A549 (cell line): ENCODE measurements at regions not wholly inside any gene's neighbourhood (a gene's known extent, or its start where the extent isn't known, plus 50 kb on each side); places are given as distances from the start of the nearest gene placed in this dataset.
A peak's percentile ranks its signal among the peaks of the same experiment; 100 is the strongest.

Experiments
- ATAC-seq, 2 experiments: fragments of 200-7000 bp in 1 of 2; fragments of >200 bp in 1 of 2; cut with Nextera tagmentation in 1 of 2; cut with Tn5 transposase in 1 of 2; 3 replicates each; pipeline versions ENCODE4 v1.8.0 to v1.9.1; 2018 to 2020; ENCODE audit warnings: mild to moderate bottlenecking in 1 of 2, moderate library complexity in 1 of 2
- CTCF ChIA-PET: fragments of 300-600 bp; sonication (Branson Sonifier 250); formaldehyde crosslinking; extraction: SDS; loops from one replicate; lab custom pipeline; 2021; ENCODE audit warnings: antibody characterized with exemption, inconsistent platforms; lab: Yijun Ruan, JAX
- POLR2A ChIA-PET: fragments of 350-600 bp; formaldehyde crosslinking; extraction: SDS; loops from one replicate; lab custom pipeline; 2021; ENCODE audit warnings: antibody characterized with exemption, inconsistent platforms; lab: Yijun Ruan, JAX
- DNase-seq, 2 experiments: peaks; one replicate each; pipeline versions ENCODE4 v3.0.0 to v3.0.0-alpha.2; 2011 to 2016; ENCODE audit warnings: low read depth in 1 of 2, low spot score in 1 of 2
- FAIRE-seq: peaks from 2 replicates; lab custom pipeline; 2011; peaks lifted over from hg19 to GRCh38; lab: Jason Lieb, UNC
- H3K27ac ChIP-seq, 2 experiments: fragments of >200 bp; sonication (Bioruptor Twin); formaldehyde crosslinking; 3 replicates each; pipeline ENCODE4 v1.5.1; 2016 to 2017
- H3K4me1 ChIP-seq: fragments of >200 bp; sonication (Bioruptor Twin); formaldehyde crosslinking; 3 replicates; pipeline ENCODE4 v1.6.1; 2016
- H3K4me2 ChIP-seq: fragments of >200 bp; sonication (Bioruptor Twin); formaldehyde crosslinking; 3 replicates; pipeline ENCODE4 v1.6.1; 2016
- H3K4me3 ChIP-seq: fragments of >200 bp; sonication (Bioruptor Twin); formaldehyde crosslinking; 3 replicates; pipeline ENCODE4 v1.5.1; 2016
- H3K9me3 ChIP-seq: fragments of >200 bp; sonication (Bioruptor Twin); formaldehyde crosslinking; 3 replicates; pipeline ENCODE4 v1.6.1; 2016
- BHLHE40 ChIP-seq: IDR thresholded peaks from 2 replicates; pipeline ENCODE4 v1.6.1; 2012; ENCODE audit warnings: low read depth, low read length, inconsistent platforms
- CBX2 ChIP-seq: fragments of 200-600 bp; sonication (generic); IDR thresholded peaks from 2 replicates; pipeline ENCODE4 v1.6.1; 2016; ENCODE audit warnings: low read depth, mild to moderate bottlenecking, borderline replicate concordance
- CEBPB ChIP-seq, 2 experiments: fragments of >200 bp in 1 of 2; sonication (Bioruptor Twin) in 1 of 2; formaldehyde crosslinking in 1 of 2; IDR thresholded peaks; 2 replicates each; pipeline ENCODE4 v1.6.1; 2012 to 2016
- CHD4 ChIP-seq: fragments of 200-600 bp; sonication (generic); IDR thresholded peaks from 2 replicates; pipeline ENCODE4 v1.6.1; 2016; ENCODE audit warnings: antibody characterized with exemption, mild to moderate bottlenecking, borderline replicate concordance
- EHMT2 ChIP-seq: fragments of 200-600 bp; sonication (generic); IDR thresholded peaks from 2 replicates; pipeline ENCODE4 v1.6.1; 2016; ENCODE audit warnings: antibody characterized with exemption, low read depth, mild to moderate bottlenecking, moderate library complexity
- EP300 ChIP-seq, 2 experiments: fragments of >200 bp; sonication (Bioruptor Twin); formaldehyde crosslinking; IDR thresholded peaks; 2 replicates in 1 of 2; 3 replicates in 1 of 2; pipeline ENCODE4 v1.6.1; 2016 to 2017
- FOSL2 ChIP-seq, 2 experiments: fragments of 450-650 bp in 1 of 2; fragments of >200 bp in 1 of 2; sonication (Bioruptor Twin) in 1 of 2; formaldehyde crosslinking; IDR thresholded peaks; 2 replicates each; pipeline versions ENCODE4 v1.5.0 to v1.6.1; 2016 to 2020; ENCODE audit warnings: mild to moderate bottlenecking in 1 of 2, moderate library complexity in 1 of 2
- GATA3 ChIP-seq: IDR thresholded peaks from 2 replicates; pipeline ENCODE4 v1.6.1; 2012; ENCODE audit warnings: borderline replicate concordance
- HEYL ChIP-seq: fragments of 250-450 bp; sonication (Bioruptor Pico); IDR thresholded peaks from 2 replicates; pipeline ENCODE4 v1.8.0; 2021; ENCODE audit warnings: mild to moderate bottlenecking, moderate library complexity
- HOXB13 ChIP-seq: fragments of 250-450 bp; sonication (Bioruptor Pico); IDR thresholded peaks from 2 replicates; pipeline ENCODE4 v1.5.0; 2020; ENCODE audit warnings: low read depth, mild to moderate bottlenecking, moderate library complexity
- JUNB ChIP-seq: fragments of >200 bp; sonication (Bioruptor Twin); formaldehyde crosslinking; IDR thresholded peaks from 2 replicates; pipeline ENCODE4 v1.6.1; 2016
- MAFK ChIP-seq: fragments of 450-650 bp; IDR thresholded peaks from 2 replicates; pipeline ENCODE4 v1.6.1; 2014; ENCODE audit not compliant: partially characterized antibody
- MAZ ChIP-seq: fragments of 150-350 bp; IDR thresholded peaks from 2 replicates; pipeline ENCODE4 v1.6.1; 2014; ENCODE audit warnings: antibody characterized with exemption, low read depth, low read length, borderline replicate concordance
- MYC ChIP-seq: IDR thresholded peaks from 2 replicates; pipeline ENCODE4 v1.6.1; 2012; ENCODE audit warnings: mild to moderate bottlenecking, inconsistent platforms, low read length, improper control_type of control experiment, borderline replicate concordance
- RAD21 ChIP-seq, 2 experiments: fragments of >200 bp in 1 of 2; sonication (Bioruptor Twin) in 1 of 2; formaldehyde crosslinking in 1 of 2; IDR thresholded peaks in 1 of 2; conservative IDR thresholded peaks in 1 of 2; 2 replicates in 1 of 2; 3 replicates in 1 of 2; pipeline ENCODE4 v1.6.1; 2012 to 2018; ENCODE audit warnings: inconsistent platforms in 1 of 2
- RNF2 ChIP-seq: fragments of 200-600 bp; sonication (generic); IDR thresholded peaks from 2 replicates; pipeline ENCODE4 v1.6.1; 2016; ENCODE audit warnings: low read depth, mild to moderate bottlenecking, antibody characterized with exemption, moderate library complexity, borderline replicate concordance
- SMC3 ChIP-seq: fragments of >200 bp; sonication (Bioruptor Twin); formaldehyde crosslinking; IDR thresholded peaks from 3 replicates; pipeline ENCODE4 v1.6.1; 2018; ENCODE audit warnings: inconsistent platforms
- ZNF302 ChIP-seq: fragments of 250-450 bp; sonication (Bioruptor Pico); IDR thresholded peaks from 2 replicates; pipeline ENCODE4 v1.9.0; 2021; ENCODE audit warnings: inconsistent platforms, mild to moderate bottlenecking, moderate library complexity
- ZSCAN20 ChIP-seq: fragments of 250-450 bp; sonication (Bioruptor Pico); IDR thresholded peaks from 2 replicates; pipeline ENCODE4 v1.8.0; 2022; ENCODE audit warnings: mild to moderate bottlenecking, moderate library complexity
- WGBS: methylation state at CpG from one replicate; pipeline ENCODE4 v1.1.6; 2017; ENCODE audit errors: missing lambda C conversion rate; 5-methylcytosine and 5-hydroxymethylcytosine counted together
- TF ChIP-seq, protein P1 (sequence below): IDR thresholded peaks from 2 replicates; pipeline ENCODE4 v1.6.1; 2012
- TF ChIP-seq, protein P2 (sequence below): fragments of >200 bp; sonication (Bioruptor Twin); formaldehyde crosslinking; IDR thresholded peaks from 3 replicates; pipeline ENCODE4 v1.6.1; 2016
- TF ChIP-seq, protein P3 (sequence below): fragments of 150-350 bp; IDR thresholded peaks from 2 replicates; pipeline ENCODE4 v1.6.1; 2014; ENCODE audit warnings: low read depth, mild to moderate bottlenecking, low read length
- TF ChIP-seq, protein P4 (sequence below): IDR thresholded peaks from 2 replicates; pipeline ENCODE4 v1.6.1; 2012

GRCh38 chr12:39102474-39103209 is 197.3 kb upstream of the CPNE8 start:
- H3K4me3 ChIP-seq = no peak overlapping the region
- H3K27ac ChIP-seq = no peak overlapping the region
- WGBS = 51% methylated on average over 3 of the region's 3 CpGs
- ATAC-seq (peak in 1 of 2 experiments; percentile 59; a peak in 3 of 6 replicates), DNase-seq (no peak), FAIRE-seq (no peak)
- no peaks in the 10 kb centered on the region for H3K9me3 ChIP-seq
- H3K4me2 ChIP-seq = no peak overlapping the region
- POLR2A ChIA-PET = no interaction called here
- TF ChIP-seq, protein P1, sequence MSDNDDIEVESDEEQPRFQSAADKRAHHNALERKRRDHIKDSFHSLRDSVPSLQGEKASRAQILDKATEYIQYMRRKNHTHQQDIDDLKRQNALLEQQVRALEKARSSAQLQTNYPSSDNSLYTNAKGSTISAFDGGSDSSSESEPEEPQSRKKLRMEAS = no peak
- TF ChIP-seq BHLHE40 (no peak), MAZ (no peak), FOSL2 (IDR thresholded peaks at IDR 0.05) (no peak), FOSL2 (CRISPR knock-in tag; IDR thresholded peaks at IDR 0.05) (no peak), GATA3 (no peak), JUNB (no peak), MAFK (no peak), MYC (no peak), RNF2 (no peak), CEBPB (IDR thresholded peaks at IDR 0.05) (no peak), EHMT2 (no peak), HOXB13 (no peak), HEYL (CRISPR knock-in tag) (no peak), RAD21 (conservative IDR thresholded peaks at IDR 0.05 in 1 of 2, IDR thresholded peaks at IDR 0.05 in 1 of 2) (no peak), CHD4 (no peak), ZNF302 (CRISPR knock-in tag) (no peak)
- TF ChIP-seq, protein P2, sequence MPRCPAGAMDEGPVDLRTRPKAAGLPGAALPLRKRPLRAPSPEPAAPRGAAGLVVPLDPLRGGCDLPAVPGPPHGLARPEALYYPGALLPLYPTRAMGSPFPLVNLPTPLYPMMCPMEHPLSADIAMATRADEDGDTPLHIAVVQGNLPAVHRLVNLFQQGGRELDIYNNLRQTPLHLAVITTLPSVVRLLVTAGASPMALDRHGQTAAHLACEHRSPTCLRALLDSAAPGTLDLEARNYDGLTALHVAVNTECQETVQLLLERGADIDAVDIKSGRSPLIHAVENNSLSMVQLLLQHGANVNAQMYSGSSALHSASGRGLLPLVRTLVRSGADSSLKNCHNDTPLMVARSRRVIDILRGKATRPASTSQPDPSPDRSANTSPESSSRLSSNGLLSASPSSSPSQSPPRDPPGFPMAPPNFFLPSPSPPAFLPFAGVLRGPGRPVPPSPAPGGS = no peak
- TF ChIP-seq, protein P3, sequence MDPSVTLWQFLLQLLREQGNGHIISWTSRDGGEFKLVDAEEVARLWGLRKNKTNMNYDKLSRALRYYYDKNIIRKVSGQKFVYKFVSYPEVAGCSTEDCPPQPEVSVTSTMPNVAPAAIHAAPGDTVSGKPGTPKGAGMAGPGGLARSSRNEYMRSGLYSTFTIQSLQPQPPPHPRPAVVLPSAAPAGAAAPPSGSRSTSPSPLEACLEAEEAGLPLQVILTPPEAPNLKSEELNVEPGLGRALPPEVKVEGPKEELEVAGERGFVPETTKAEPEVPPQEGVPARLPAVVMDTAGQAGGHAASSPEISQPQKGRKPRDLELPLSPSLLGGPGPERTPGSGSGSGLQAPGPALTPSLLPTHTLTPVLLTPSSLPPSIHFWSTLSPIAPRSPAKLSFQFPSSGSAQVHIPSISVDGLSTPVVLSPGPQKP = no peak
- TF ChIP-seq, protein P4, sequence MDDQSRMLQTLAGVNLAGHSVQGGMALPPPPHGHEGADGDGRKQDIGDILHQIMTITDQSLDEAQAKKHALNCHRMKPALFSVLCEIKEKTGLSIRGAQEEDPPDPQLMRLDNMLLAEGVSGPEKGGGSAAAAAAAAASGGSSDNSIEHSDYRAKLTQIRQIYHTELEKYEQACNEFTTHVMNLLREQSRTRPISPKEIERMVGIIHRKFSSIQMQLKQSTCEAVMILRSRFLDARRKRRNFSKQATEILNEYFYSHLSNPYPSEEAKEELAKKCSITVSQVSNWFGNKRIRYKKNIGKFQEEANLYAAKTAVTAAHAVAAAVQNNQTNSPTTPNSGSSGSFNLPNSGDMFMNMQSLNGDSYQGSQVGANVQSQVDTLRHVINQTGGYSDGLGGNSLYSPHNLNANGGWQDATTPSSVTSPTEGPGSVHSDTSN = no peak
- CTCF ChIA-PET = interaction anchor here (0.5 to 4.9 kb wide), 33 partner anchors 9 to 1062 kb away, joined by 3 to 30 read pairs (median 4); partner anchors contain the start of gene CPNE8
- H3K4me1 ChIP-seq = no peaks in the 10 kb centered on the region

- ATAC-seq (no peak), DNase-seq (no peak), FAIRE-seq (no peak)
- Histone ChIP-seq H3K4me3 (no peak overlapping the region), H3K4me2 (no peak overlapping the region), H3K4me1 (no peaks in the 10 kb centered on the region), H3K9me3 (no peaks in the 10 kb centered on the region), H3K27ac (no peak overlapping the region)
- CTCF ChIA-PET = interaction anchor here (0.6 to 1.4 kb wide), 3 partner anchors 174 to 1447 kb away, joined by 3 to 4 read pairs (median 4); partner anchors contain the start of gene CPNE8
- WGBS = 27% methylated on average over 2 of the region's 2 CpGs
- TF ChIP-seq EHMT2 = no peak
- TF ChIP-seq, protein P1 = no peak
- TF ChIP-seq SMC3 = no peak
- TF ChIP-seq EP300 (IDR thresholded peaks at IDR 0.05) = no peak
- TF ChIP-seq CBX2 = no peak
- TF ChIP-seq ZSCAN20 = no peak
- TF ChIP-seq, protein P3 = no peak
- POLR2A ChIA-PET = no interaction called here
These were observed 190.4 kb upstream of the CPNE8 start for GRCh38 chr12:39095636-39096330.
